A673 (cell line): ENCODE measurements at regions not wholly inside any gene's neighbourhood (a gene's known extent, or its start where the extent isn't known, plus 50 kb on each side); places are given as distances from the start of the nearest gene placed in this dataset.

Experiments used
- CTCF ChIP-seq: fragments of 300-800, 200-600 bp; sonication (generic); conservative IDR thresholded peaks from 2 replicates; pipeline ENCODE4 v1.5.1; 2017; ENCODE audit warnings: low read depth, mild to moderate bottlenecking, antibody characterized with exemption, low read length, moderate library complexity, mixed read lengths
- EZH2 ChIP-seq: fragments of 200-600 bp; sonication (generic); IDR thresholded peaks from 2 replicates; pipeline ENCODE4 v1.6.1; 2017; ENCODE audit warnings: borderline replicate concordance, low read depth, mild to moderate bottlenecking, mixed read lengths, antibody characterized with exemption, low read length; ENCODE audit not compliant: poor library complexity, severe bottlenecking

GRCh38 chr16:8519179-8519578, 71.1 kb downstream of the TMEM114 start:
- TF ChIP-seq CTCF (no peak), EZH2 (no peak)
